ENCODE measurements at regions not wholly inside any gene's neighbourhood (a gene's known extent, or its start where the extent isn't known, plus 50 kb on each side); places are given as distances from the start of the nearest gene placed in this dataset.

DNA sequence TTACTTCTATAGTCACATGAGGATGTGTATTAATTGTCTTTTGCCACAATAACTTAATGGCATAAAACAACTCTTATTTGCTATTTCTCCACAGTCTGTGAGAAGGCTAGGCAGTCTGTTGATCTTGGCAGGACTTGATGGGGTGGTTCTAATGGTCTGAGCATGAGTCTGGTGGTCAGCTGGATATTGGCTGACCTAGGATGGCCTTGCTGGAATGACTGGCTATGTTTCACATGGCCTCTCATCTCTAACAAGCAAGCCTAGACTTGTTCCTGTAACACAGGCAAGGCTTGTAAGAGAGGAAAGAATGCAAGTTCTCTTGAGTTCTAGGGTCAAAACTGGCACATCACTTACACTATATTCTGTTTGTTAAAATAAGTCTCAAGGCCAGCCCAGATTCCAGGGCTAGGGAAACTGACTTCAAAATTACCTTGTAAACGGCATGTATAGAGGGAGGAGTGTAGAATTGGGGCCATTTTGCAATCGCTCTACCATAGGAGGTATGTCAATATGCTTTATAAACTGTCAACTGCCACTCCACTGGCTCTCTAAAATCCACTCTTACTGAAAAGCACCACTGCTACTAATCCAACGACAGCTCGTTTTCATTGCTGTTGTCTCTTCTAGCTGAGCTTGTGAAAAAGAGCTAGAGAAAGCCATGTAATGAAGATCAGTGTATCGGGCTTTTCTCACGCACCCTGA is 325.0 kb upstream of the PKDCC start:
- TF ChIP-seq, protein P1, sequence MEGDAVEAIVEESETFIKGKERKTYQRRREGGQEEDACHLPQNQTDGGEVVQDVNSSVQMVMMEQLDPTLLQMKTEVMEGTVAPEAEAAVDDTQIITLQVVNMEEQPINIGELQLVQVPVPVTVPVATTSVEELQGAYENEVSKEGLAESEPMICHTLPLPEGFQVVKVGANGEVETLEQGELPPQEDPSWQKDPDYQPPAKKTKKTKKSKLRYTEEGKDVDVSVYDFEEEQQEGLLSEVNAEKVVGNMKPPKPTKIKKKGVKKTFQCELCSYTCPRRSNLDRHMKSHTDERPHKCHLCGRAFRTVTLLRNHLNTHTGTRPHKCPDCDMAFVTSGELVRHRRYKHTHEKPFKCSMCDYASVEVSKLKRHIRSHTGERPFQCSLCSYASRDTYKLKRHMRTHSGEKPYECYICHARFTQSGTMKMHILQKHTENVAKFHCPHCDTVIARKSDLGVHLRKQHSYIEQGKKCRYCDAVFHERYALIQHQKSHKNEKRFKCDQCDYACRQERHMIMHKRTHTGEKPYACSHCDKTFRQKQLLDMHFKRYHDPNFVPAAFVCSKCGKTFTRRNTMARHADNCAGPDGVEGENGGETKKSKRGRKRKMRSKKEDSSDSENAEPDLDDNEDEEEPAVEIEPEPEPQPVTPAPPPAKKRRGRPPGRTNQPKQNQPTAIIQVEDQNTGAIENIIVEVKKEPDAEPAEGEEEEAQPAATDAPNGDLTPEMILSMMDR (IDR thresholded peaks at IDR 0.05), result no peak
- no peak for TF ChIP-seq POLR2A (IDR thresholded peaks at IDR 0.05)

Data from uterus (tissue), 2 donors.